GM12874 (cell line): ENCODE measurements at regions not wholly inside any gene's neighbourhood (a gene's known extent, or its start where the extent isn't known, plus 50 kb on each side); places are given as distances from the start of the nearest gene placed in this dataset.

Experiments used
- CTCF ChIP-seq: IDR thresholded peaks from 2 replicates; pipeline ENCODE4 v1.5.1; 2011; ENCODE audit warnings: low read depth, mild to moderate bottlenecking, control low read depth, low read length, moderate library complexity; ENCODE audit not compliant: insufficient read depth

DNA sequence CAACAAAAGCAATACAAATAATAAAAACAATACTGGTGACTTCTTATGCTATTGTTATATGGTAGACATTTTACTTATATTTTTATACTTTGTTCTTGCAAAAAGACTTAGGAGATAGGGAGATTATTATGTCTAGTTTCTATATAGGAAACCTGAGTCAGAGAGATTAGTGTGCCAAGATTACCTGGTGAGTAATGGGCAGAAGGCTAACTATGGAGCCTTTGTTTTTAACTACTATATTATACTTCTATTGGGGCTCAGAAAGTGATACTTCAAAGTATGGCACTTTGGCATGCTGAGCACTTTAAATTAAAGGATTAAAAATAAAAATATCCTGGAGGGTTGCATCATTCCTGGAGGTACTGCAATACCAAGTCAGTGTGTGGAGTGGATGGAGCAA lies 117.5 kb upstream of the CLINT1 start:
- no peak for TF ChIP-seq CTCF

- no peak for TF ChIP-seq CTCF
Measured at GRCh38 chr5:157972579-157972978, 113.6 kb upstream of the CLINT1 start.

DNA sequence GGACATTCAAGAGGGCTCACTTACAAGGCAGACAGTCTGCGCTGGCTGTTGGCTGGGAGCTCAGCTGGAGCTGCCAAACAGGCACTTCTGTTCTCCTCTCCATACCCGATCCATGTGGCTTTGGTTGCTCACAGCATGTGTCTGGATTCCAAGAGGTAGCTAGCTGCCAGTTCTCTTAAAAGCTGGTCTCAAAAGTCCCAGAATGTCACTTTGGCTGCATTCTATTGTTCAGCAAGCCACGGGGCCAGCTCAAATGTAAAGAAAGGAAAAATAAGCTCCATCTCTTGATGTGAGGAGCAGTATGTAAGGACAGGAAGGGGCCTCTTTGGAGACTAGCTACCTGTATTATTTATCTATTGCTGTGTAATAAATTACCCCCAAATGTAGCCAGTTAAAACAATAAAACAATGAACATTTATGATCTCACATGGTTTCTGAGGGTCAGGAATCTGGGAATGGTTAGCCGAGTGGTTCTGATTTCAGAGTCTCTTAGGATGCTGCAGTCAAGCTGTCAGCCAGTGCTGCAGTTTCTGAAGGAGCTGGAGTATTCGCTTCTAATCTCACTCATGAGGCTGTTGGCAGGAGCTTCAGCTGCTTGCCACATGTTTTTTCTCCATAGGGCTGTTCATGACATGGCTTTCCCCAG lies 112.7 kb upstream of the CLINT1 start:
- no peak for TF ChIP-seq CTCF

- no peak for TF ChIP-seq CTCF
Measured at GRCh38 chr5:157965989-157966388, 107.0 kb upstream of the CLINT1 start.

- TF ChIP-seq CTCF, result no peak
Measured at GRCh38 chr5:157965040-157965678, 106.2 kb upstream of the CLINT1 start.

GRCh38 chr5:157963761-157964160 lies 104.8 kb upstream of the CLINT1 start:
- no peak for TF ChIP-seq CTCF

- no peak for TF ChIP-seq CTCF
Measured at GRCh38 chr5:157963244-157963643, 104.3 kb upstream of the CLINT1 start.
